Glutamatergic neuron (in vitro differentiated cells): ENCODE measurements at regions not wholly inside any gene's neighbourhood (a gene's known extent, or its start where the extent isn't known, plus 50 kb on each side); places are given as distances from the start of the nearest gene placed in this dataset.

ENCODE experiments used
- DNase-seq: peaks from one replicate; pipeline ENCODE4 v3.0.0; 2022
- H3K27ac Mint-ChIP-seq: one replicate; pipeline ENCODE4 v1.8.0; 2020; ENCODE audit warnings: mild to moderate bottlenecking, mixed read lengths, inconsistent platforms; ENCODE audit not compliant: unreplicated experiment
- H3K27me3 Mint-ChIP-seq: one replicate; pipeline ENCODE4 v1.8.0; 2020; ENCODE audit warnings: mild to moderate bottlenecking, moderate library complexity, mixed read lengths, inconsistent platforms; ENCODE audit not compliant: unreplicated experiment
- H3K36me3 Mint-ChIP-seq: one replicate; pipeline ENCODE4 v1.8.0; 2020; ENCODE audit warnings: mild to moderate bottlenecking, mixed read lengths, inconsistent platforms; ENCODE audit not compliant: unreplicated experiment
- H3K4me1 Mint-ChIP-seq: one replicate; pipeline ENCODE4 v1.8.0; 2020; ENCODE audit warnings: mild to moderate bottlenecking, low read depth, mixed read lengths, inconsistent platforms; ENCODE audit not compliant: unreplicated experiment
- H3K4me3 Mint-ChIP-seq: one replicate; pipeline ENCODE4 v1.8.0; 2020; ENCODE audit warnings: mild to moderate bottlenecking, mixed read lengths, inconsistent platforms; ENCODE audit not compliant: unreplicated experiment
- H3K9me3 Mint-ChIP-seq: one replicate; pipeline ENCODE4 v1.8.0; 2020; ENCODE audit warnings: mild to moderate bottlenecking, moderate library complexity, mixed read lengths, inconsistent platforms; ENCODE audit not compliant: unreplicated experiment
- TF ChIP-seq, protein P1 (sequence below): fragments of 200-600 bp; sonication (generic); IDR thresholded peaks from one replicate; pipeline ENCODE4 v1.5.0; 2021; ENCODE audit not compliant: partially characterized antibody, unreplicated experiment

DNA sequence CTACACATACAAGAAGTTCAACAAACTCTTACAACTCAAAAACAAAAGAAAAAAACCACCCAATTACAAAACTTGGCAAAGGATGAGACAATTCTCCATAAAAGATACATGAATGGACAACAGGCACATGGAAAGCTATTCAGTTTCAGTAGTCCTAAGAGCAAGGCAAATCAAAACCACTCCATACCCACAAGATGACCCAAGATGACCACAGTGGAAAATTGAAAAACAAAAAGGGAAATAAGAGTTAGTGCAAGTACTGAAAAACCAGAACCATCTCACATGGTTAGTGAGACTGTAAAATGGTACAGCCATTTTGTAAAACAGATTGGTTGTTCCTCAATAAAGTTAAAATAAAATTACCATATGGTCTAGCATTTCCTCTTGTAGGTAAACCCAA, 287.1 kb upstream of the CDH9 start:
- no peak for DNase-seq
- TF ChIP-seq, protein P1, sequence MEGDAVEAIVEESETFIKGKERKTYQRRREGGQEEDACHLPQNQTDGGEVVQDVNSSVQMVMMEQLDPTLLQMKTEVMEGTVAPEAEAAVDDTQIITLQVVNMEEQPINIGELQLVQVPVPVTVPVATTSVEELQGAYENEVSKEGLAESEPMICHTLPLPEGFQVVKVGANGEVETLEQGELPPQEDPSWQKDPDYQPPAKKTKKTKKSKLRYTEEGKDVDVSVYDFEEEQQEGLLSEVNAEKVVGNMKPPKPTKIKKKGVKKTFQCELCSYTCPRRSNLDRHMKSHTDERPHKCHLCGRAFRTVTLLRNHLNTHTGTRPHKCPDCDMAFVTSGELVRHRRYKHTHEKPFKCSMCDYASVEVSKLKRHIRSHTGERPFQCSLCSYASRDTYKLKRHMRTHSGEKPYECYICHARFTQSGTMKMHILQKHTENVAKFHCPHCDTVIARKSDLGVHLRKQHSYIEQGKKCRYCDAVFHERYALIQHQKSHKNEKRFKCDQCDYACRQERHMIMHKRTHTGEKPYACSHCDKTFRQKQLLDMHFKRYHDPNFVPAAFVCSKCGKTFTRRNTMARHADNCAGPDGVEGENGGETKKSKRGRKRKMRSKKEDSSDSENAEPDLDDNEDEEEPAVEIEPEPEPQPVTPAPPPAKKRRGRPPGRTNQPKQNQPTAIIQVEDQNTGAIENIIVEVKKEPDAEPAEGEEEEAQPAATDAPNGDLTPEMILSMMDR: no peak
- no peak overlapping the region for H3K27ac Mint-ChIP-seq
- H3K9me3 Mint-ChIP-seq: no peaks in the 10 kb centered on the region
- no peaks in the 10 kb centered on the region for H3K27me3 Mint-ChIP-seq
- no peak overlapping the region for H3K4me3 Mint-ChIP-seq
- H3K36me3 Mint-ChIP-seq: no peaks in the 10 kb centered on the region
- H3K4me1 Mint-ChIP-seq: no peaks in the 10 kb centered on the region

DNA sequence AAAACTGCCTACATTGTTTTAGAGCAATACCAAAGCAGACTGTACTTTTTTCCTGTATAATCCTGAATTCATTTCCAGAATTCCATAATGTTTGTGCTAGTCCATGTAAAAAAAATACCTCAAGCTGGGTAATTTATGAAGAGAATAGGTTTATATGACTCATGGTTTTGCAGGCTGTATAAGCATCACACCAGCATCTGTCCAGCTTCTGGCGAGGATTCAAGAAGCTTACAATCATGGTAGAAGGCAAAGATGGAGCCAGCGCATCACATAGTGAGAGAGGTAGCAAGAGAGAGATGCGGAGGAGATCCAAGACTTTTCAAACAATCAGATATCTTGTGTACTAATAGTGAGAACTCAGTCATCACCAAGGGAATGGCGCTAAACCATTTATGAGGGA, 280.3 kb upstream of the CDH9 start:
- TF ChIP-seq, protein P1: no peak
- Mint-ChIP-seq H3K9me3 (no peaks in the 10 kb centered on the region), H3K27ac (no peak overlapping the region), H3K4me1 (peaks cover 2% of the 10 kb centered on the region), H3K4me3 (no peak overlapping the region), H3K27me3 (no peaks in the 10 kb centered on the region), H3K36me3 (no peaks in the 10 kb centered on the region)
- DNase-seq: no peak

DNA sequence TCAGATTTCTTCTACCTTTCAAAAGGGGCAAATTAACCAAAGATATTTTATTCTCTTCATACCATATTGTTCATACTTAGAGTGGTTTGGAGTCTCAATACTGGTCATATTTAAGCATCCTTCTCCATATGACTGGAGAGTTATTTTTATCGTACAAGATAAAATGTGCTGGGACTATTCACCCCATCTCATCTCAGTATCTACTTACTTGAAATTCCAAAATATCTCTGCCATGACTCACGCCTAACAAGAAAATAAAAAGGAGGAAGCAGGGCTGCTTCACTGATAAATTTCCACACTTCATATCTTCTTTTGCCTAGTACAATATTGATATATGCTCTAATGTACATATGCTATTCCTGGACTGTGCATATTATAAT, 277.9 kb upstream of the CDH9 start:
- Mint-ChIP-seq H3K27me3 (no peaks in the 10 kb centered on the region), H3K27ac (no peak overlapping the region), H3K36me3 (no peaks in the 10 kb centered on the region), H3K4me3 (no peak overlapping the region), H3K9me3 (no peaks in the 10 kb centered on the region), H3K4me1 (peaks cover 2% of the 10 kb centered on the region)
- DNase-seq: no peak
- TF ChIP-seq, protein P1: no peak

DNA sequence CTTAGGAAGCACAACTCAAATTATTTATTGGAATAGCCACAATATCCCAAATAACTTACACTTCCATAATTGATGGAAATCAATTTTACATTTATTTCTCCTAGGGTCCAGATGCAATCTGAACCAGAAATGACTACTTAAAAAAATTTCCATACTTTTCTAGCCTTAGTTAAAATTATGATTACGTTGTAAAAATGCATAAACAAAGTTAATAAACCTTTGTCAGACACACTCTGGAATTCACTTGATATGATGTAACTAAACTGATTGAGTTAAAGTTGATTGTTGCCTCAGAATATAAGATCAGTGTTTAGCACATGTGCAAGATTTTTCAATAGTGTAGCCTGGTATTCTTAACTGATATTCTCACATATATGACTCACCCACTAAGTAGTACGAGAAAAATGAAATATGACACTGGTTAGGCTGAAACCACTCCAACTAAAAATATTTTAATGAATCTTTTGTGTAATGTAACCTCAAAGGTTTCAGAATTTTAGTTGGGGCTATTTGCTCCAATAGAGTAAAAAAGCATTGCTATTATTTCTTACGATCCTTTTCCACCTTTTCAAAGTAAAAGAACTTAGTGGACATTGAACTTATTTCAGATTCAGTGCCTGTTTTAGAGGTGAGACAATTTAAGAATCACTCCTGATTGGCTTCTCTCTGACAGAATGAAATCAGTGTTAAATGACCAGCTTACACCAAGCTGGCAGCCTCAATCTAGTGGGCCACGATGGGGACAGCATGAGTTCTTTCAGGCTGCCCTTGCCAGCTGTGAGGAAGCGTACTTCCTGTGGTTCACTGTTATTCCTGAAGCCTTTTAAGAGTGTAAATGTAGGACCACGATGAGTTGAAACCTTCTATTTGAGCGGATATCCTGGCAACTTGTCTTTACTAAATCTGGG, 277.2 kb upstream of the CDH9 start:
- TF ChIP-seq, protein P1: no peak
- H3K4me1 Mint-ChIP-seq: peaks cover 2% of the 10 kb centered on the region
- H3K4me3 Mint-ChIP-seq: no peak overlapping the region
- DNase-seq: no peak
- no peaks in the 10 kb centered on the region for H3K27me3 Mint-ChIP-seq
- no peak overlapping the region for H3K27ac Mint-ChIP-seq
- no peaks in the 10 kb centered on the region for H3K36me3 Mint-ChIP-seq
- no peaks in the 10 kb centered on the region for H3K9me3 Mint-ChIP-seq

DNA sequence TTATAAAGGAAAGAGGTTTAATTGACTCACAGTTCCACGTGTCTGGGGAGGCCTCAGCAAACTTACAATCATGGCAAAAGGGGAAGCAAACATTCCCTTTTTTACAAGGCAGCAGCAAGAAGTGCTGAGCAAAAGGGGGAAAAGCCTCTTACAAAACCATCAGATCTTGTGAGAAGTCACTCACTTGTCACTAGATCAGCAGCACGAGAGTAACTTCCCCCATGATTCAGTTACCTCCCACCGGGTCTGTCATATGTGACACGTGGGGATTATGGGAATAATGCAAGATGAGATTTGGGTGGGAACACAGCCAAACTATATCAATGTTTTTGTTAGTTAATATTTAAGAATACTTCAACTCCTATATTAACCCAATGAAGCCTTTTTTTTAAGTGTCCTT, 275.2 kb upstream of the CDH9 start:
- no peak overlapping the region for H3K4me3 Mint-ChIP-seq
- DNase-seq: no peak
- peaks cover 2% of the 10 kb centered on the region for H3K4me1 Mint-ChIP-seq
- H3K27ac Mint-ChIP-seq: no peak overlapping the region
- H3K27me3 Mint-ChIP-seq: no peaks in the 10 kb centered on the region
- TF ChIP-seq, protein P1: no peak
- no peaks in the 10 kb centered on the region for H3K9me3 Mint-ChIP-seq
- H3K36me3 Mint-ChIP-seq: no peaks in the 10 kb centered on the region
